Suprapubic skin (tissue), 3 donors: ENCODE measurements at regions not wholly inside any gene's neighbourhood (a gene's known extent, or its start where the extent isn't known, plus 50 kb on each side); places are given as distances from the start of the nearest gene placed in this dataset.

Experiments
- POLR2A ChIP-seq, 2 donors: fragments of 450-650 bp; IDR thresholded peaks; one replicate each; pipeline ENCODE4 v1.6.1; 2017; ENCODE audit warnings: antibody characterized with exemption in 2 of 2, mild to moderate bottlenecking in 2 of 2, moderate library complexity in 2 of 2
- TF ChIP-seq, protein P1 (sequence below), 2 donors: fragments of 200-600 bp in 1 of 2; fragments of 450-650 bp in 1 of 2; sonication (generic) in 1 of 2; IDR thresholded peaks; one replicate each; pipeline ENCODE4 v1.5.1; 2016 to 2019; ENCODE audit warnings: antibody characterized with exemption in 2 of 2, mild to moderate bottlenecking in 1 of 2, moderate library complexity in 1 of 2

DNA sequence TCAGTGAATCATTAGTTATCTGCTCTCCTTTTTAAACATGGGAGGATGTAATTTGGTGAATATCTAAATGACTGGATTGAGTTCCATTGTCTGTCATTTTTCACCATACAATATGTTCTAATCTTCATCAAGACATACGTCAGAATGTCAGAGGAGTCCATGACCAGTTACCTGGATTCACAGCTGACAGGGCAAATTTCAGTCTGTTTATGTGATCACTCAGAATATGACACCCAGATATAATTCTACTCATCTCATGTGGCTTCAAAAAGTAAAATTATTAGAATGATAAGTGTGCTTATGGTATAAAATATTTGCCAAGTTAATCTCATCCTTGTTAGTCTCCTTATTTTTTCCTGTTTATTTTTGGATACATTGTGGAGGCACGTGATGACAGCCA lies 150.2 kb downstream of the CDC14C start:
- TF ChIP-seq, protein P1, sequence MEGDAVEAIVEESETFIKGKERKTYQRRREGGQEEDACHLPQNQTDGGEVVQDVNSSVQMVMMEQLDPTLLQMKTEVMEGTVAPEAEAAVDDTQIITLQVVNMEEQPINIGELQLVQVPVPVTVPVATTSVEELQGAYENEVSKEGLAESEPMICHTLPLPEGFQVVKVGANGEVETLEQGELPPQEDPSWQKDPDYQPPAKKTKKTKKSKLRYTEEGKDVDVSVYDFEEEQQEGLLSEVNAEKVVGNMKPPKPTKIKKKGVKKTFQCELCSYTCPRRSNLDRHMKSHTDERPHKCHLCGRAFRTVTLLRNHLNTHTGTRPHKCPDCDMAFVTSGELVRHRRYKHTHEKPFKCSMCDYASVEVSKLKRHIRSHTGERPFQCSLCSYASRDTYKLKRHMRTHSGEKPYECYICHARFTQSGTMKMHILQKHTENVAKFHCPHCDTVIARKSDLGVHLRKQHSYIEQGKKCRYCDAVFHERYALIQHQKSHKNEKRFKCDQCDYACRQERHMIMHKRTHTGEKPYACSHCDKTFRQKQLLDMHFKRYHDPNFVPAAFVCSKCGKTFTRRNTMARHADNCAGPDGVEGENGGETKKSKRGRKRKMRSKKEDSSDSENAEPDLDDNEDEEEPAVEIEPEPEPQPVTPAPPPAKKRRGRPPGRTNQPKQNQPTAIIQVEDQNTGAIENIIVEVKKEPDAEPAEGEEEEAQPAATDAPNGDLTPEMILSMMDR (IDR thresholded peaks at IDR 0.05): no peak
- TF ChIP-seq POLR2A (IDR thresholded peaks at IDR 0.05): no peak
